HCT116 (cell line): ENCODE measurements at regions not wholly inside any gene's neighbourhood (a gene's known extent, or its start where the extent isn't known, plus 50 kb on each side); places are given as distances from the start of the nearest gene placed in this dataset.

Experiments
- CTCF ChIP-seq, 3 experiments: fragments of 200-600 bp in 1 of 3; sonication (generic) in 1 of 3; IDR thresholded peaks in 2 of 3; conservative IDR thresholded peaks in 1 of 3; 2 replicates each; pipeline ENCODE4 v1.5.1; 2012 to 2017; ENCODE audit warnings: low read depth in 2 of 3, low read length in 2 of 3, antibody characterized with exemption in 1 of 3, borderline replicate concordance in 1 of 3, control low read depth in 1 of 3, mild to moderate bottlenecking in 1 of 3, mixed read lengths in 1 of 3, mixed run types in 1 of 3, moderate library complexity in 1 of 3; ENCODE audit not compliant: insufficient read depth in 1 of 3
- POLR2A ChIP-seq: IDR thresholded peaks from 2 replicates; pipeline ENCODE4 v1.7.0; 2011; ENCODE audit warnings: borderline replicate concordance; ENCODE audit not compliant: insufficient read depth, insufficient read length; ENCODE audit errors: extremely low read depth

GRCh38 chr6:165721356-165721755 is 58.3 kb upstream of the PDE10A start:
- no peak for TF ChIP-seq CTCF (IDR thresholded peaks at IDR 0.05 in 2 of 3, conservative IDR thresholded peaks at IDR 0.05 in 1 of 3; ENCODE audit: borderline replicate concordance in 1 of 3, insufficient read depth in 1 of 3, low read depth in 2 of 3, low read length in 2 of 3)
- TF ChIP-seq POLR2A: no peak
